Choroid plexus epithelial cell (primary cell): ENCODE measurements at regions not wholly inside any gene's neighbourhood (a gene's known extent, or its start where the extent isn't known, plus 50 kb on each side); places are given as distances from the start of the nearest gene placed in this dataset.

Source experiments
- DNase-seq: peaks from one replicate; pipeline ENCODE4 v3.0.0-alpha.2; 2010; ENCODE audit warnings: low read depth
- H3K4me3 ChIP-seq: 2 replicates; pipeline ENCODE4 v1.5.1; 2011; ENCODE audit warnings: low read depth, mild to moderate bottlenecking, control low read depth, low read length, moderate library complexity
- TF ChIP-seq, protein P1 (sequence below): conservative IDR thresholded peaks from 2 replicates; pipeline ENCODE4 v1.5.1; 2011; ENCODE audit warnings: low read depth, mild to moderate bottlenecking, control low read depth, inconsistent platforms, low read length, moderate library complexity

DNA sequence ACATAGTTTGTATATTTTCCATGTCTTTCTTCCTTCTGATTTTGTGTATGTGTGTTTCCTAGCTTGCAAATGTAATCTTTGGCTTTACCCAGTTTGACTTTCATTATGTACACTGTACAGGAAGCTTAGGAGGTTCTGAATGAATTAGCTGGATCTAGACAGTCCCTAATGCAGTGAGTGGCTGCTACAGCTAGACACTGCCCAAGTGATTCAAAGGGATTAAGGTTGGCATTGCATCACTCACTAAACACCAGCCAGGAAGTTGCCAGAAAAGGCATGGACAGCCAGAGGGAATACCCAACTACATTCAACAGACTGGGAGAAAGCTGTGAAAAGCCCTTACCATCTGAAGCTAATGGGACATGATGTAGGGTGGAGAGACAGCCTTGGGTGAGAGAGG is 316.0 kb upstream of the MEX3C start:
- TF ChIP-seq, protein P1, sequence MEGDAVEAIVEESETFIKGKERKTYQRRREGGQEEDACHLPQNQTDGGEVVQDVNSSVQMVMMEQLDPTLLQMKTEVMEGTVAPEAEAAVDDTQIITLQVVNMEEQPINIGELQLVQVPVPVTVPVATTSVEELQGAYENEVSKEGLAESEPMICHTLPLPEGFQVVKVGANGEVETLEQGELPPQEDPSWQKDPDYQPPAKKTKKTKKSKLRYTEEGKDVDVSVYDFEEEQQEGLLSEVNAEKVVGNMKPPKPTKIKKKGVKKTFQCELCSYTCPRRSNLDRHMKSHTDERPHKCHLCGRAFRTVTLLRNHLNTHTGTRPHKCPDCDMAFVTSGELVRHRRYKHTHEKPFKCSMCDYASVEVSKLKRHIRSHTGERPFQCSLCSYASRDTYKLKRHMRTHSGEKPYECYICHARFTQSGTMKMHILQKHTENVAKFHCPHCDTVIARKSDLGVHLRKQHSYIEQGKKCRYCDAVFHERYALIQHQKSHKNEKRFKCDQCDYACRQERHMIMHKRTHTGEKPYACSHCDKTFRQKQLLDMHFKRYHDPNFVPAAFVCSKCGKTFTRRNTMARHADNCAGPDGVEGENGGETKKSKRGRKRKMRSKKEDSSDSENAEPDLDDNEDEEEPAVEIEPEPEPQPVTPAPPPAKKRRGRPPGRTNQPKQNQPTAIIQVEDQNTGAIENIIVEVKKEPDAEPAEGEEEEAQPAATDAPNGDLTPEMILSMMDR = no peak
- no peak overlapping the region for H3K4me3 ChIP-seq
- DNase-seq = no peak

DNA sequence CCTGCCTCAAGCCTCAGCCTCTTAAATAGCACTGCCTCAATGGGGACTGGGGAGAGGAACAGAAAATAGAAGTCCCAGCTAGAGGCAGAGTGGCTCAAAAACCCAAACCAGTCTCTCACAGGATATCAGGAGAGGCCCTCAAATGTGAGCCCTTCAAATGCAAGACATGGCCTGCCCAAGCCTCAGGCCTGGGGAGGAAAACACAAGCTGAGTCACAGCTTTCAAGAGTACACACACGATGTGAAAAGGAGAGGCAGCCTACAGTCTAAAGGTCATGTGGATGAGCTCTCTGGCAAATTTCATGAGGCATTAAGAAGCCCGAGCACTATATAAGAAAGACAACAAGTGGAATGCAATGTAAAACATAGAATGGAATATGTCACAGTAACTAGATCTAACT is 316.6 kb upstream of the MEX3C start:
- H3K4me3 ChIP-seq = no peak overlapping the region
- TF ChIP-seq, protein P1 = no peak

DNA sequence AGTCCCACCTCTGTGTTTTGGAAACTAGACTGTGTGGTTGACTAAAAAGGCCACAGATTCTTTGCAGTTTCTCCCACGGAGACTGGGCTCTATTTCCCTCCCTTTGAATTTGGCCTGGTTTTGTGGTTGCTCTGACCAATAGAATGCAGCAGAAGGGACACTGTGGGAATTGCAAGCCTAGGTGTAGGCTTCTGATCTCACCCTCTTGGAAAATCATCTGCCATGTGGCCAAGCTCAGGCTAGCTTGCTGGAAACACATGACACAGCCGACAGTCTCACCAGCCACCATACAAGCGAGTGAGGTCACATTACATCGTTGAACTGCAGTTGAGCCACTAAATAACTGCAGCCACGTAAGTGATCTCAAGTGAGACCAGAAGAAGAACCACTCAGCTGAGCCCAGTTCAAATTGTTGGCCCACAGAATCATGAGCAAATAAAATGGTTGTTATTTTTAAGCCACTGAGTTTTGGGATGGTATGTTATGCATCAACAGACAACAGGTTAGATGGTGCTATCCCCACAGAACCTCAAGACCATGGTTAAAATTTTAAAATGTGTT is 319.1 kb upstream of the MEX3C start:
- H3K4me3 ChIP-seq = no peak overlapping the region
- no peak for DNase-seq
- TF ChIP-seq, protein P1 = no peak

More for the DNA sequence above, 316.6 kb upstream of the MEX3C start:
- no peak for DNase-seq

DNA sequence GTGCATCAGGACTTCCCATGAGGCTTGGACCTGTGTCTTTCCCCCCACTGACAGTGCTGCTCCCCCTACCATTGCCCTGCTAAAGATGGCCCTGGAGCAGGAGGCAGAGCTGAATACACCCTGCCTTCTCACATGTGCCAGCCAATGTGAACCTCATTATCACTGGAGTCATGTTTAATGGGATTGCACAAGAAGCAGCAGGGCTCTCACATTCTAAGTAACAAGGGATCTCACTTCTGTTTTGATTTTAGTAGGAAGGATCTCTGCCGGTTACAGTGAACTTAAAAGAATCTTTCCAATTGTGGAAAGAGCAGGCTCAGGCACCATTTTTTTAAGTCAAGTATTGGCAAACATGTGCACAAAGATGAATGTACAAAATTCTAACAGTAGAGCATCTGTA is 322.1 kb upstream of the MEX3C start:
- H3K4me3 ChIP-seq = no peak overlapping the region
- DNase-seq = no peak
- TF ChIP-seq, protein P1 = no peak

DNA sequence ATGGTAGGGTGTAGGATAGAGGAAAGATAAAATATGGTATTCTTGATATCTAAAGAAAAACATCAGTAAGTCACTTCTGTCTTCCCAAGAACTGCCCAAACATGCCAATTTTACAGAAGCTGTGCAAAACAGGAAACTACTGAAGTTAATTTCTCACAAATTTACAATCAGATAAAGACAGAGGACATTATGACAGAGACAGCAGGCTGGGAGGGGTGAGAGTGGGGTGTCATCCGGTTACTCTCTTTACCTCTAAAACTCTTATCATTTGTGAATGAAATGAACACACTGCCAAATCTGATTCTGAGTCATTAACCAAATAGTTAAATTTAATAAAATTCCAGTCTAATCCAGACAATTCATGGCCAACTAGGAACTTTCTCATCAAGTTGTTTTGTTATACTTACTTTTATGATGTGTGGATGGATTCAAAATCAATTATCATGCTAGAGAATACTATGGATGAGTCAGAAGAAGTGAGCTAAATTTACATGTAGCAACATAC is 323.2 kb upstream of the MEX3C start:
- DNase-seq = no peak
- no peak overlapping the region for H3K4me3 ChIP-seq
- TF ChIP-seq, protein P1 = no peak

DNA sequence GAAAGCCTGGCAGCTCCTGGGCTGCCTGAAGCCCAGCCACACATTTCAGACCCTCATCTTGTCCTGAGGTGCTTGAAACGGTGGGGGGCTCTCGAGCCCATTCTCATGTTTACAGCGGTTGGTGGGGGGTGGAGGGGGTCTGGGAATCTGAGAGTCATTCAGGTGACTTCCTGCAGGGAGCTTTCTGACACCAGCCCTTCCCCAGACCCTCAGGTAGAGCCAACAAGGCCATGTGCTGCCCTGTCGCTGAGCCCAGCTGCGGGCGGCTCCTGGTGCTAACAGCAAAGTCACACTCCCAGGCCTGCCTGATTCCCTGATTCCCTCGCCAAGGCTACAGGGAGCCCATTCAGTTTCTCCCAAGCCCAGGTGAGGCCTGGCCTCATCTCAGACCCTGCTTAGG is 324.9 kb upstream of the MEX3C start:
- TF ChIP-seq, protein P1 = no peak
- DNase-seq = no peak
- no peak overlapping the region for H3K4me3 ChIP-seq

DNA sequence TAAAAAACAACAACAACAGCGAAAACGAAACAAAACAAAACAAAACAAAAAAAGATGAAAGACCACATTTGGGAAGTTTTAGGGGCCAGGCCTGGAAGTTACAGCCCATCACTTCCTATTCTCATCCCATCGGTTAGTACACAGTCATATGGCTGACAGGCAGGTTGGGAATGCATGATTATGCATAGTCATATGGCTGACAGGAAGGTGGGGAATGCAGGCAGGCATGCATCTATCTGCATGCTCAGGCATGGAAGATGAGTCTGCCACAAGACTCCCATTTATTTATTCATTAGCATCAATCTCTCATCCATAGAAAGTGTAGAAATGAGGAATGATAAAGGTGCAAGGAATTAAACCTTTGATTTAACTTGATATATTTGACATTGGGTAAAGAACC is 325.3 kb upstream of the MEX3C start:
- TF ChIP-seq, protein P1 = no peak

More for the DNA sequence above, 325.3 kb upstream of the MEX3C start:
- H3K4me3 ChIP-seq = no peak overlapping the region
- DNase-seq = peak; percentile 5
